ENCODE measurements at regions not wholly inside any gene's neighbourhood (a gene's known extent, or its start where the extent isn't known, plus 50 kb on each side); places are given as distances from the start of the nearest gene placed in this dataset.

DNA sequence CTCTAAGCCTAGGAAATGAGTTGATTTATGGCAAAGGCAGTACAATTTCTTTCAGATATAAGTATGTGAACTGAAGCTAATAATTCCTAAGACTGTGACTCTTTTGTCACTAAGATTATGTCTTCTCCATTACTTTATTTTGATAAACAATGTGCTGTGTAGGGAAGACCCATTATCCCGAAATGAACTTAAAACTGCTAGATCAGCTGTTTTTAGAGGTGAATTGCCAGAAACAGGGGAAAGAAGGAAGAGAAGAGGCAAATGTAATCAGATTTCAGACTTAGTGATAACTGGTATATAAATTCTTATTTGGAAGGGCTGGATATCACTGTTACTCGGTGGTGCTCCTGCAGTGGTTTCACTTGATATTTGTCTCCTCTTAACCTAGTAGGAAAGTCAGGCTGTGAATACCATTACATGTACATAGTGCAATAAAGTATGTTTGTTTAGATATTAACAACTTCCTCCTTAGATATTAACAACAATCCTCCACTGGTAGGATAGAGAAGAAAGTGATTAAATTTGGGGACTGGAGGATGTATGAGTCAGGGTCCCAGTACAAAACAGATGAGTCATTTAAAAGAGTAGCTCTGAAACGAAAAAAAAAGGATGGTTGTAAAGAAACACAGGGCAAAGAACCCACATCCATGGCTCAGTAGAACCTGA, 338.5 kb upstream of the KCNH8 start:
- TF ChIP-seq POLR2AphosphoS5 (IDR thresholded peaks at IDR 0.05) (no peak), POLR2A (IDR thresholded peaks at IDR 0.05) (no peak), EP300 (IDR thresholded peaks at IDR 0.05) (no peak)
- TF ChIP-seq, protein P1, sequence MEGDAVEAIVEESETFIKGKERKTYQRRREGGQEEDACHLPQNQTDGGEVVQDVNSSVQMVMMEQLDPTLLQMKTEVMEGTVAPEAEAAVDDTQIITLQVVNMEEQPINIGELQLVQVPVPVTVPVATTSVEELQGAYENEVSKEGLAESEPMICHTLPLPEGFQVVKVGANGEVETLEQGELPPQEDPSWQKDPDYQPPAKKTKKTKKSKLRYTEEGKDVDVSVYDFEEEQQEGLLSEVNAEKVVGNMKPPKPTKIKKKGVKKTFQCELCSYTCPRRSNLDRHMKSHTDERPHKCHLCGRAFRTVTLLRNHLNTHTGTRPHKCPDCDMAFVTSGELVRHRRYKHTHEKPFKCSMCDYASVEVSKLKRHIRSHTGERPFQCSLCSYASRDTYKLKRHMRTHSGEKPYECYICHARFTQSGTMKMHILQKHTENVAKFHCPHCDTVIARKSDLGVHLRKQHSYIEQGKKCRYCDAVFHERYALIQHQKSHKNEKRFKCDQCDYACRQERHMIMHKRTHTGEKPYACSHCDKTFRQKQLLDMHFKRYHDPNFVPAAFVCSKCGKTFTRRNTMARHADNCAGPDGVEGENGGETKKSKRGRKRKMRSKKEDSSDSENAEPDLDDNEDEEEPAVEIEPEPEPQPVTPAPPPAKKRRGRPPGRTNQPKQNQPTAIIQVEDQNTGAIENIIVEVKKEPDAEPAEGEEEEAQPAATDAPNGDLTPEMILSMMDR (IDR thresholded peaks at IDR 0.05), result no peak

Data from suprapubic skin (tissue), 4 donors.